Testis (tissue), 2 donors: ENCODE measurements at regions not wholly inside any gene's neighbourhood (a gene's known extent, or its start where the extent isn't known, plus 50 kb on each side); places are given as distances from the start of the nearest gene placed in this dataset.

Experiments used
- POLR2A ChIP-seq: fragments of 450-650 bp; IDR thresholded peaks from one replicate; pipeline ENCODE4 v1.6.1; 2017; ENCODE audit warnings: antibody characterized with exemption, mild to moderate bottlenecking, moderate library complexity
- TF ChIP-seq, protein P1 (sequence below), 3 experiments: fragments of 450-650 bp in 2 of 3; fragments of 200-600 bp in 1 of 3; sonication (generic) in 1 of 3; IDR thresholded peaks; one replicate each; pipeline ENCODE4 v1.5.1; 2016 to 2019; ENCODE audit warnings: antibody characterized with exemption in 3 of 3, mild to moderate bottlenecking in 2 of 3, moderate library complexity in 1 of 3

DNA sequence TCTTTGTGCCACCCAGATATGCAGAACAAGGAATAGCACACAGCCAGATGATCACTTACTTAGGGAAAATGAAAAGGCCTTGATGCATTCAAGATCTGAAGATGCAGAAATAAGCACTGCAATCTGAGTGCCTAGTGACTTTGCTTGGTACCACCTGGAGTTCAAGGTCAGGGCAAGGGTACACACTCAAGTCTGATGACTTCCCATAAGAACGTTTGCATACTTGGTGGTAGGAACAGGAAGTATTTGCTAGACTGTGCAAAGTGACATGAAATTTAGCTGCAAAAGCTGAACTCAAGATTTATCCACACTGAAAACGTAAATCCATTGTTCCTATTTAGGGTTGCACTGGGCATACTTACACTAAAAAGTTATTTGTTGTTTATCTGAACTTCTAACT is 177.1 kb downstream of the PIK3R1 start:
- TF ChIP-seq, protein P1, sequence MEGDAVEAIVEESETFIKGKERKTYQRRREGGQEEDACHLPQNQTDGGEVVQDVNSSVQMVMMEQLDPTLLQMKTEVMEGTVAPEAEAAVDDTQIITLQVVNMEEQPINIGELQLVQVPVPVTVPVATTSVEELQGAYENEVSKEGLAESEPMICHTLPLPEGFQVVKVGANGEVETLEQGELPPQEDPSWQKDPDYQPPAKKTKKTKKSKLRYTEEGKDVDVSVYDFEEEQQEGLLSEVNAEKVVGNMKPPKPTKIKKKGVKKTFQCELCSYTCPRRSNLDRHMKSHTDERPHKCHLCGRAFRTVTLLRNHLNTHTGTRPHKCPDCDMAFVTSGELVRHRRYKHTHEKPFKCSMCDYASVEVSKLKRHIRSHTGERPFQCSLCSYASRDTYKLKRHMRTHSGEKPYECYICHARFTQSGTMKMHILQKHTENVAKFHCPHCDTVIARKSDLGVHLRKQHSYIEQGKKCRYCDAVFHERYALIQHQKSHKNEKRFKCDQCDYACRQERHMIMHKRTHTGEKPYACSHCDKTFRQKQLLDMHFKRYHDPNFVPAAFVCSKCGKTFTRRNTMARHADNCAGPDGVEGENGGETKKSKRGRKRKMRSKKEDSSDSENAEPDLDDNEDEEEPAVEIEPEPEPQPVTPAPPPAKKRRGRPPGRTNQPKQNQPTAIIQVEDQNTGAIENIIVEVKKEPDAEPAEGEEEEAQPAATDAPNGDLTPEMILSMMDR (IDR thresholded peaks at IDR 0.05), result no peak
- TF ChIP-seq POLR2A, result no peak
